ENCODE measurements at regions not wholly inside any gene's neighbourhood (a gene's known extent, or its start where the extent isn't known, plus 50 kb on each side); places are given as distances from the start of the nearest gene placed in this dataset.

GRCh38 chrX:9188117-9188516 is 154.2 kb upstream of the FAM9B start:
- Histone ChIP-seq H4K5ac (ENCODE audit: insufficient read length, low read depth, low read length) (no peak overlapping the region), H4K20me1 (replicated peaks in 1 of 2; ENCODE audit: control insufficient read depth in 1 of 2, insufficient read depth in 2 of 2, low read length in 2 of 2) (no peaks in the 10 kb centered on the region), H3K27me3 (replicated peaks in 1 of 4; ENCODE audit: control insufficient read depth in 3 of 4, extremely low read depth in 1 of 4, insufficient read depth in 3 of 4, low read length in 3 of 4) (no peaks in the 10 kb centered on the region), H3K9me3 (ENCODE audit: insufficient read depth in 2 of 2, low read depth in 1 of 2, low read length in 1 of 2) (no peaks in the 10 kb centered on the region), H2BK20ac (ENCODE audit: low read length) (no peak overlapping the region), H3K56ac (replicated peaks; ENCODE audit: insufficient read length, low read depth, low read length) (no peak overlapping the region), H3K79me1 (ENCODE audit: low read depth, low read length) (no peaks in the 10 kb centered on the region), H3K4me1 (replicated peaks in 1 of 4; ENCODE audit: control insufficient read depth in 3 of 4, insufficient read depth in 4 of 4, low read length in 3 of 4) (peaks cover 0 to 6% (median 2%) of the 10 kb centered on the region in 4 experiments; a peak in 3 of 7 replicates), H2BK12ac (ENCODE audit: low read depth, low read length) (no peak overlapping the region), H3K18ac (ENCODE audit: extremely low read depth, low read length) (no peak overlapping the region), H4K91ac (replicated peaks; ENCODE audit: insufficient read length, low read length) (no peak overlapping the region), H3K23me2 (ENCODE audit: low read depth, low read length) (no peaks in the 10 kb centered on the region), H2AK5ac (ENCODE audit: low read depth, low read length) (no peak overlapping the region), H3K9ac (replicated peaks in 1 of 4; ENCODE audit: extremely low read depth in 1 of 4, low read depth in 3 of 4, low read length in 3 of 4) (no peak overlapping the region), H2BK120ac (replicated peaks; ENCODE audit: low read depth, low read length) (no peak overlapping the region), H3K14ac (ENCODE audit: insufficient read length) (no peak overlapping the region), H2AFZ (ENCODE audit: low read length) (no peak overlapping the region), H3K79me2 (ENCODE audit: control insufficient read depth in 1 of 2, insufficient read depth in 2 of 2, low read length in 2 of 2) (no peaks in the 10 kb centered on the region), H3K27ac (ENCODE audit: low read depth, low read length) (no peak overlapping the region), H2BK5ac (ENCODE audit: low read depth, low read length) (no peak overlapping the region), H3K4me2 (ENCODE audit: insufficient read depth in 1 of 2, low read depth in 2 of 2, low read length in 2 of 2) (no peak overlapping the region), H2BK15ac (ENCODE audit: low read length) (no peak overlapping the region), H3K4me3 (ENCODE audit: extremely low read depth in 1 of 4, insufficient read depth in 2 of 4, low read depth in 3 of 4, low read length in 4 of 4) (no peak overlapping the region), H3K4ac (replicated peaks; ENCODE audit: insufficient read length, low read depth, low read length) (no peak overlapping the region), H3K23ac (ENCODE audit: insufficient read length) (no peak overlapping the region), H3K36me3 (ENCODE audit: control insufficient read depth in 2 of 4, insufficient read depth in 4 of 4, low read length in 3 of 4) (no peaks in the 10 kb centered on the region), H4K8ac (ENCODE audit: extremely low read depth, insufficient read depth, low read length) (no peak overlapping the region)
- 82% methylated on average over 3 of the region's 3 CpGs; no CpG with 5 or more reads in 1 of the 2 experiments for WGBS, 2 experiments (ENCODE audit: extremely low coverage in 1 of 2, insufficient coverage in 1 of 2, insufficient read length in 1 of 2, insufficient replicate concordance in 2 of 2, low coverage in 1 of 2, low lambda C conversion rate in 2 of 2, missing lambda C conversion rate in 1 of 2)
- no peak for DNase-seq (ENCODE audit: low read depth in 1 of 2, low spot score in 2 of 2)
- CTCF ChIA-PET (ENCODE audit: partially characterized antibody), result interaction anchor here (0.5 to 0.6 kb wide), 2 partner anchors 123 to 133 kb away, joined by 3 read pairs; no protein-coding TSS in a partner anchor
- no peak for TF ChIP-seq POLR2AphosphoS5 (IDR thresholded peaks at IDR 0.05; ENCODE audit: low read depth, low read length)
- no peak for TF ChIP-seq RFX5 (IDR thresholded peaks at IDR 0.05; ENCODE audit: borderline replicate concordance, low read depth, low read length)
- TF ChIP-seq RBBP5 (IDR thresholded peaks at IDR 0.05; ENCODE audit: borderline replicate concordance, low read depth, low read length), result no peak
- no peak for TF ChIP-seq POLR2A (IDR thresholded peaks at IDR 0.05; ENCODE audit: control extremely low read depth in 1 of 2, low read depth in 2 of 2, low read length in 2 of 2)
- no peak for TF ChIP-seq JUN (IDR thresholded peaks at IDR 0.05; ENCODE audit: low read depth, low read length)
- no peak for TF ChIP-seq CEBPB (IDR thresholded peaks at IDR 0.05; ENCODE audit: low read depth, low read length)
- no peak for TF ChIP-seq TAF1 (IDR thresholded peaks at IDR 0.05; ENCODE audit: low read depth, low read length)
- TF ChIP-seq KDM4A (IDR thresholded peaks at IDR 0.05; ENCODE audit: low read depth, low read length, severe bottlenecking), result no peak
- TF ChIP-seq SP4 (IDR thresholded peaks at IDR 0.05; ENCODE audit: low read length), result no peak
- FAIRE-seq, result no peak
- POLR2A ChIA-PET (ENCODE audit: partially characterized antibody), result no interaction called here
